HG03108 (cell line): ENCODE measurements at regions not wholly inside any gene's neighbourhood (a gene's known extent, or its start where the extent isn't known, plus 50 kb on each side); places are given as distances from the start of the nearest gene placed in this dataset.

Experiments used
- ATAC-seq: cut with Tn5 transposase; IDR thresholded peaks from one replicate; pipeline ENCODE4 v1.9.1; 2021; ENCODE audit warnings: moderate library complexity; ENCODE audit not compliant: unreplicated experiment

GRCh38 chr2:181114021-181114420 lies 133.6 kb downstream of the UBE2E3 start:
- no peak for ATAC-seq

DNA sequence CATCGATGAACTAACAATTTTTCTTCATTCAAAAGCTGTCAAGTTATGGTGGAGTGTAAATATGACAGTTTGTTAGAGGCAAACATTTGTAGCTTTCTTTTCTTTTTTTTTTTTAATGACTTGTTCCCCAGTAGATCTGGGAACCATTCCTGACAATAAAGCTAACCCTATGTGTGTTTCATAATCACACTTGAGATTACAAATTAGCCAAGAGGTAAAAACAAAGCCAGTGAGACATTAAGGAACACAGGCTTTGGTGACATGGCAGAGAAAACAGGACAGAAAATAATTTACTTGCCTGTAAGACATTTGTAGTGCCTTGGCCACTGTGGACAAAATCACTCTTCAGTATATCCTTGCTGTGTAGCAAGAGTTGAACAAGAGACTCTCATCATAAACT lies 135.9 kb downstream of the UBE2E3 start:
- ATAC-seq, result no peak

- no peak for ATAC-seq
Measured at GRCh38 chr2:181117206-181117925, 137.0 kb downstream of the UBE2E3 start.

- ATAC-seq, result no peak
Measured at GRCh38 chr2:181120625-181121024, 140.2 kb downstream of the UBE2E3 start.

- ATAC-seq, result no peak
Measured at GRCh38 chr2:181121996-181122395, 141.6 kb downstream of the UBE2E3 start.

DNA sequence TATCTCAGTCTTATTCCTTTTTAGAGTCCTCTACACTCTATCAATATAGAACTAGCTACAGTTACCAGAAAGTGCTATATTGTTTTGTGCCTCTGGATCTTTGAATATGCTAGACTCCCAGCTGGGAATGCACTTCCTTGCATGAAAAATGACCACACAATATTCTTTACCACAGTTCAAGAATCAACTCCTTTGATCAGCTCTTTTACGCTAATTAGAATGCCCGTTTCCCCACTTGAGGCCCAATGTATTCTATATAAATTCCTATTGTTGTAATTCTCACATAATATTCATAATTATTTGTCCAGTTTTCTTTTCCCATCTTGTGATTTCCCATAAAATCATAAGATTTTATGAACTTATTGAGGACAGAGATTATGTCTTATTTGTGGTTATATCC lies 142.2 kb downstream of the UBE2E3 start:
- ATAC-seq, result no peak

DNA sequence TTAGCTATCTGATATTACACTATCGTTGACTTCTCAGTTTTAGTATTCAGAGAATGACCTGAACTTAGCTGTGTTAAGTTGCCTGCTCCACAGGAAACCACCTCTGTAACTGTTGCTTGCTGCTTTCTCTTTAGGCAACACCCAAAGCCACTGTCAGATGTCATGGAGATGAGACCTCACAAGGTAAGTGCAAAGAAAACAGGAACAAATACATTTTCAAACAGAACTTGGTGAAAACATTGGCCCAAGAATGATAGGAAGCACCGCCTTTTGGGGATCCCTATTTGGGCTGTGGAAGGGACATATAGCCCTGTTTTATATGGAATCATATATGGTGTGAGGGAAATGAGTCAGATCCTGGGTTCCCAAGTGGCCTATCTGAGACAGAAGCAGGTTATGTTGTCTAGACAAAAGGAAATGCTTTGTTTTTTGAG lies 143.4 kb downstream of the UBE2E3 start:
- peak; percentile 97 for ATAC-seq

GRCh38 chr2:181124497-181124896 lies 144.1 kb downstream of the UBE2E3 start:
- no peak for ATAC-seq

DNA sequence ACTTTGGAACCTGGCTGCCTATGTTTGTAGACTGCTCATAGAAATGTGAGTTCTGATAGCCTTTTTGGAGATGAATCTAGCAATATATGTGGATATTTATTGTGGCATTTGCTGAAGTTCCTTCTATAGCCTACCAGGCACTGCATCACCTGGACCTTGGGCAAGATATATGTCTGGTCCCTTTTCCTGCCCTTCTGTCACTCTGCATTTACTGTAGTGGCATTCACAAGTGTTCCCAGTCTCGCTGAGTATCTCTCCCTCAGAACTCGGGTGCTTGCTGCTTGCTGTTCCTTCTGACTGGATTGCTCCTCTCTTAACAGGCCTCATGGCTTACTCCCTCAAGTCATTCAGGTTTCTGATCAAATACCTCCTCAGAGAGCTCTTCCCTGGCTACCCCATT lies 145.0 kb downstream of the UBE2E3 start:
- ATAC-seq, result no peak

GRCh38 chr2:181126311-181126868 lies 146.0 kb downstream of the UBE2E3 start:
- ATAC-seq, result no peak

GRCh38 chr2:181128199-181128598 lies 147.8 kb downstream of the UBE2E3 start:
- ATAC-seq, result peak; percentile 71

GRCh38 chr2:181129364-181130056 lies 149.1 kb downstream of the UBE2E3 start:
- no peak for ATAC-seq

- ATAC-seq, result no peak
Measured at GRCh38 chr2:181130686-181131085, 150.3 kb downstream of the UBE2E3 start.

GRCh38 chr2:181131584-181131983 lies 151.2 kb downstream of the UBE2E3 start:
- no peak for ATAC-seq

- no peak for ATAC-seq
Measured at GRCh38 chr2:181138816-181139215, 158.4 kb downstream of the UBE2E3 start.

DNA sequence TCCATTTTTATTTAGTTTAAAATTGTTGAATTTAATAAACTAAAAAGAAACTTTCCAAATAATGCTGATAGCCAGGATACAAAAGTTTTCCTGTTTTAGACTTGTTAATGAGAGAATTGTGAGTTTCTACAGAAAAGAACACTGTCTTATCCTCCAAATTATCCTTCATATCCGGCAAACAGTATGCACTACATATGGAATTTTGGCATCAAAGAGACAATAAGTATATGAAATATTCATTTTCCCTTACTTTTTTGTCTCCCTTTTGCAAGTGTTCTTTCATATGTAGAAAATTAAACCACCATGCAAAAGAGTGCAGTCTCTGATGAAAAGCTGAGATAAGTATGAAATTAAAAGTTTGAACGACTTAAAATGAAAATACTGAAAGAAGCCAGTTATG lies 159.4 kb downstream of the UBE2E3 start:
- no peak for ATAC-seq

DNA sequence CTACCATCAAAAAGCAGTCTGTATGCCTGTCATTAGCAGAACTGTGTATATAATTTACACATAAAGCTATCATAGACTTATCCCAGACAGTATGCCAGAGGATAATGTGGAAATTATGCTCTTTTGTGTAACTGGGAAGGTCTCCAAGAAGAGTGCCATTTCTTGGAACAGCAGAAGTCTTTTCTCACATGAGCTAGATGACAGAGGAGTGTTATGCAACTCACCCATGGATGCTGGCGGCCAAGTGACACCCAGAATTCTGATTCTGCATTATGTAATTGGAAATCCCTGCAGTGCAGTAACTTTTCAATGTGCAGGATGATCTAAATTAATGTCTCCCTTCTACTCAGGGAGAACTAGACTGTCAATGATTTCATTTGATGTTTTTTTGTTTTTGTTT lies 160.0 kb downstream of the UBE2E3 start:
- ATAC-seq, result no peak

GRCh38 chr2:181140928-181141327 lies 160.5 kb downstream of the UBE2E3 start:
- ATAC-seq, result no peak

- no peak for ATAC-seq
Measured at GRCh38 chr2:181141676-181142075, 161.3 kb downstream of the UBE2E3 start.

- no peak for ATAC-seq
Measured at GRCh38 chr2:181142514-181142913, 162.1 kb downstream of the UBE2E3 start.

DNA sequence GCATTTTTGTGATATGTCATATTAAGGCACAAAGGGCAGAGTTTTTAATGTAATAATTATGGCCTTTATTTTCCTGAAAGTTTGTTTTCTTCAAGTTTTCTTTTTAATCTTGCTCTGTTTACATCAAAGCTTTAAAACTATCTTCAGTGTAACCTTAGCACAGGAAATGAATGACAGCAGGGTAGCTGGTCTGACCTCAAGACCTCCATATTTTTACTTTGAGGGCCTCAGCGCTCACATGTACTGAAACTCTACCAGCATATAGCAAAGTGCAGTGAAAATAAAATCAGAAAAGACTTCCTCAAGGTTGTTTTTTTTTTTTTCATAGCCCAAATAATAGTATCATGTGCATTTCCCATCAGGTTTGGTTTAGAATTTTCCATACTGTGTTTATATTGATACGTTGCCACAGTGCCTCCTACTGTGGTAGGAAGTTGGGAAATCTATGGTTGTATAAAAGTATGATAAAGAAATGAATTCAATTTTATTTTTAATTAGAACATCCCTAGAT lies 163.4 kb downstream of the UBE2E3 start:
- no peak for ATAC-seq

DNA sequence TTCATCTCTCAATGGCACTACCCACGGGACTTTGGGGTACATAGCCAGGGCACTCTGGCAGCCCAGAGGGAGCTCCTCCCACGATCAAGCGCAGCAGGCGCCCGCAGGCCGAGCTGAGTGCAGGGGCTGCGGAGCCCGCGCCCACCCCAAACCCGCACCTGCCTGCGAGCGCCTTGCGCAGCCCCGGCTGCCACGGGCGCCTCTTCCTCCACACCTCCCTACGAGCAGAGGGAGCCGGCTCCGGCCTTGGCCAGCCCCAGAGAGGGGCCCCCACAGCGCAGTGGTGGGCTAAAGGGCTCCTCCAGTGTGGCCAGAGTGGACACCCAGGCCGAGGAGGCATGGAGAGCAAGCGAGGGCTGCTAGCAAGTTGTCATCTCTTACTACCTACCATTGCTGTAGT lies 165.2 kb downstream of the UBE2E3 start:
- ATAC-seq, result no peak
